ENCODE measurements at regions not wholly inside any gene's neighbourhood (a gene's known extent, or its start where the extent isn't known, plus 50 kb on each side); places are given as distances from the start of the nearest gene placed in this dataset.
"Not testable (repeated sequence)": the region's sequence is repeated elsewhere in the genome, so short reads cannot be mapped to it uniquely, and the experiment has no call there.

DNA sequence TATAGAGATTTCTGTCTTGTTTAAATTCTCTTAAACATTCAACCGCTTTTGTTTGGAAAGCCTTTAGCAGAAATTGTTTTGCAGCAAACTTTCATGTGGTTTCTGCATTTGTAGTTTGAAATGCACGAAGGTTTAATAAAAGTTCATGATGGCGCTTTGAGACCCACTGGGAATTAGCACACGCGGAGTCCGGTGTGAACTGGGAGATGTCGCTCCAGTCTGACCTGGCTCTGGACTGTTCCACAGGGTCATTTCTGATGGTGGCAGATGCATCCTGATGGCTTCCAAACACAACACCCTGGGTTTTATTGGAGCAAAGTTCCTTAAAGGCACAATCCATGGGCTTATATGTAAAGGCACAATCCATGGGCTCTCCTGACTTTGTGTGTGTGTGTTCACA lies 78.1 kb upstream of the MTHFD1L start:
- no TSS peak for BruUV-seq (replicated peaks)
- TF ChIP-seq ELF1 (CRISPR knock-in tag; IDR thresholded peaks at IDR 0.05) = no peak
- Histone ChIP-seq H3K27ac (ENCODE audit: extremely low read length, insufficient read depth, low read length) (no peak overlapping the region), H3K27me3 (ENCODE audit: control insufficient read depth in 1 of 2, insufficient read depth in 2 of 2, low read length in 2 of 2) (no peaks in the 10 kb centered on the region), H3K36me3 (replicated peaks in 1 of 2; ENCODE audit: control insufficient read depth in 1 of 2, insufficient read depth in 2 of 2, low read length in 2 of 2) (no peaks in the 10 kb centered on the region), H3K4me3 (replicated peaks in 1 of 3; ENCODE audit: insufficient read depth in 1 of 3, low read depth in 2 of 3, low read length in 3 of 3) (no peak overlapping the region), H3K79me2 (ENCODE audit: insufficient read depth, low read length) (no peaks in the 10 kb centered on the region), H3K4me1 (ENCODE audit: insufficient read depth, low read length) (no peaks in the 10 kb centered on the region), H3K9ac (ENCODE audit: insufficient read depth, low read depth, low read length) (no peak overlapping the region), H2AFZ (ENCODE audit: low read length) (no peak overlapping the region), H4K20me1 (ENCODE audit: insufficient read depth, low read length) (no peaks in the 10 kb centered on the region), H3K9me3 (ENCODE audit: low read length) (no peaks in the 10 kb centered on the region), H3K4me2 (ENCODE audit: low read depth, low read length) (no peak overlapping the region)
- ChIA-PET CTCF (ENCODE audit: low intra/inter-chr PET ratio, low total read pairs) (no interaction called here), POLR2A (no interaction called here)
- FAIRE-seq = no peak
- no peak for DNase-seq (ENCODE audit: low spot score)
- intact Hi-C loops (cut with micrococcal nuclease; ENCODE audit: unreplicated experiment) (no loop called here), in situ Hi-C loops (cut with HindIII; ENCODE audit: extremely low pct_ligation_motif_present, low pct_unique_long_range_greater_than_20kb) (no loop called here)
- ATAC-seq = no peak
- 77% methylated on average over 7 of the region's 7 CpGs for WGBS (ENCODE audit: low lambda C conversion rate)

DNA sequence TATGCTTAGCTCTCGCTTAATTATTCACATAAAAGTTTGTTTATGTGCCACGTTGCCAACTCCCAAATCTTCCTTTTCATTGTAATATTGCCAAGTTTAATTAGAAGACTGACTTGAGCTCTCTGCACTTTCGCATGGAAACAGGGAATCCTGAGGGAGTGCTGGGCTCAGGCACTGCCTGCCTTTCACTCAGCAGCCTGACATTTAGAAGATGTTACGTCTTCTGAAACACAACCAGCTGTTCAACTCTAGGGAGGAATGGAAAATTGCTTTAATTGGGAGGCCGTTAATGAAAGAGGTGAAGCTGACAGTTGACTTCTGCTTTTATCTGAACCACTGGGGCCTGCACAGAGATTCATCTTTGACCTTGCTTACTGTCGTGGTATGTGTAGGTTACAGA lies 77.4 kb upstream of the MTHFD1L start:
- Histone ChIP-seq H3K4me1 (ENCODE audit: insufficient read depth, low read length) (no peaks in the 10 kb centered on the region), H2AFZ (ENCODE audit: low read length) (no peak overlapping the region), H3K9ac (ENCODE audit: insufficient read depth, low read depth, low read length) (no peak overlapping the region), H3K79me2 (ENCODE audit: insufficient read depth, low read length) (no peaks in the 10 kb centered on the region), H3K27ac (ENCODE audit: extremely low read length, insufficient read depth, low read length) (no peak overlapping the region), H3K4me2 (ENCODE audit: low read depth, low read length) (no peak overlapping the region), H3K36me3 (replicated peaks in 1 of 2; ENCODE audit: control insufficient read depth in 1 of 2, insufficient read depth in 2 of 2, low read length in 2 of 2) (no peaks in the 10 kb centered on the region), H3K4me3 (replicated peaks in 1 of 3; ENCODE audit: insufficient read depth in 1 of 3, low read depth in 2 of 3, low read length in 3 of 3) (no peak overlapping the region), H3K27me3 (ENCODE audit: control insufficient read depth in 1 of 2, insufficient read depth in 2 of 2, low read length in 2 of 2) (no peaks in the 10 kb centered on the region), H3K9me3 (ENCODE audit: low read length) (no peaks in the 10 kb centered on the region), H4K20me1 (ENCODE audit: insufficient read depth, low read length) (no peaks in the 10 kb centered on the region)
- ChIA-PET POLR2A (no interaction called here), CTCF (ENCODE audit: low intra/inter-chr PET ratio, low total read pairs) (no interaction called here)
- ATAC-seq (no peak), DNase-seq (ENCODE audit: low spot score) (no peak), FAIRE-seq (no peak)
- intact Hi-C loops (cut with micrococcal nuclease; ENCODE audit: unreplicated experiment) = no loop called here
- TF ChIP-seq MYC (CRISPR knock-in tag; IDR thresholded peaks at IDR 0.05; ENCODE audit: borderline replicate concordance) (no peak), HCFC1 (IDR thresholded peaks at IDR 0.05; ENCODE audit: low read depth, low read length) (no peak)
- no TSS peak for BruUV-seq (replicated peaks)
- in situ Hi-C loops (cut with HindIII; ENCODE audit: extremely low pct_ligation_motif_present, low pct_unique_long_range_greater_than_20kb) = no loop called here
- 16% methylated on average over 6 of the region's 6 CpGs for WGBS (ENCODE audit: low lambda C conversion rate)

- 47% methylated on average over 6 of the region's 6 CpGs for WGBS (ENCODE audit: low lambda C conversion rate)
- ATAC-seq; in situ Hi-C loops (cut with HindIII; ENCODE audit: extremely low pct_ligation_motif_present, low pct_unique_long_range_greater_than_20kb); H4K20me1 ChIP-seq (ENCODE audit: insufficient read depth, low read length); H3K4me3 ChIP-seq (replicated peaks in 1 of 3; ENCODE audit: insufficient read depth in 1 of 3, low read depth in 2 of 3, low read length in 3 of 3); FAIRE-seq; H2AFZ ChIP-seq (ENCODE audit: low read length); H3K4me1 ChIP-seq (ENCODE audit: insufficient read depth, low read length); POLR2A ChIA-PET; H3K4me2 ChIP-seq (ENCODE audit: low read depth, low read length); H3K27me3 ChIP-seq (ENCODE audit: control insufficient read depth in 1 of 2, insufficient read depth in 2 of 2, low read length in 2 of 2); CTCF ChIA-PET (ENCODE audit: low intra/inter-chr PET ratio, low total read pairs); DNase-seq (ENCODE audit: low spot score); BruUV-seq (replicated peaks); H3K79me2 ChIP-seq (ENCODE audit: insufficient read depth, low read length); H3K27ac ChIP-seq (ENCODE audit: extremely low read length, insufficient read depth, low read length); H3K9me3 ChIP-seq (ENCODE audit: low read length); H3K9ac ChIP-seq (ENCODE audit: insufficient read depth, low read depth, low read length); H3K36me3 ChIP-seq (replicated peaks in 1 of 2; ENCODE audit: control insufficient read depth in 1 of 2, insufficient read depth in 2 of 2, low read length in 2 of 2); intact Hi-C loops (cut with micrococcal nuclease; ENCODE audit: unreplicated experiment): not testable (repeated sequence)
Observed at GRCh38 chr6:150789906-150790305, 75.6 kb upstream of the MTHFD1L start.

All from HepG2 (cell line).